ENCODE measurements at regions not wholly inside any gene's neighbourhood (a gene's known extent, or its start where the extent isn't known, plus 50 kb on each side); places are given as distances from the start of the nearest gene placed in this dataset.

GRCh38 chr4:44965435-44966095 is 239.2 kb upstream of the GNPDA2 start:
- TF ChIP-seq CTCF (conservative IDR thresholded peaks at IDR 0.05) (no peak), ZFX (IDR thresholded peaks at IDR 0.05) (no peak)
